ENCODE measurements at regions not wholly inside any gene's neighbourhood (a gene's known extent, or its start where the extent isn't known, plus 50 kb on each side); places are given as distances from the start of the nearest gene placed in this dataset.
"Not testable (repeated sequence)": the region's sequence is repeated elsewhere in the genome, so short reads cannot be mapped to it uniquely, and the experiment has no call there.

GRCh38 chr13:44305917-44306370 lies 67.7 kb upstream of the SERP2 start:
- peak overlapping the region; percentile 44 for H3K4me3 ChIP-seq (ENCODE audit: low read length)
- no peaks in the 10 kb centered on the region for H3K27me3 ChIP-seq (ENCODE audit: insufficient read depth, low read length)
- H3K4me1 ChIP-seq (ENCODE audit: insufficient read depth, low read length) = peaks cover 43% of the 10 kb centered on the region
- H3K9me3 ChIP-seq (ENCODE audit: low read length) = peaks cover 4% of the 10 kb centered on the region
- peak overlapping the region; percentile 82 for H2AFZ ChIP-seq (ENCODE audit: low read depth, low read length)
- H3K36me3 ChIP-seq (ENCODE audit: insufficient read depth, low read length) = no peaks in the 10 kb centered on the region

GRCh38 chr13:44306371-44307192 lies 67.0 kb upstream of the SERP2 start:
- Histone ChIP-seq H3K9me3 (ENCODE audit: low read length) (peaks cover 4% of the 10 kb centered on the region), H2AFZ (ENCODE audit: low read depth, low read length) (peak overlapping the region; percentile 82), H3K27me3 (ENCODE audit: insufficient read depth, low read length) (no peaks in the 10 kb centered on the region), H3K4me3 (ENCODE audit: low read length) (peak overlapping the region; percentile 44), H3K36me3 (ENCODE audit: insufficient read depth, low read length) (no peaks in the 10 kb centered on the region), H3K4me1 (ENCODE audit: insufficient read depth, low read length) (peaks cover 43% of the 10 kb centered on the region)

- Histone ChIP-seq H3K4me3 (ENCODE audit: low read length) (no peak overlapping the region), H2AFZ (ENCODE audit: low read depth, low read length) (no peak overlapping the region), H3K27me3 (ENCODE audit: insufficient read depth, low read length) (no peaks in the 10 kb centered on the region), H3K36me3 (ENCODE audit: insufficient read depth, low read length) (no peaks in the 10 kb centered on the region), H3K9me3 (ENCODE audit: low read length) (peaks cover 4% of the 10 kb centered on the region), H3K4me1 (ENCODE audit: insufficient read depth, low read length) (peaks cover 43% of the 10 kb centered on the region)
Observed at GRCh38 chr13:44307255-44307654, 66.4 kb upstream of the SERP2 start.

- peaks cover 43% of the 10 kb centered on the region for H3K4me1 ChIP-seq (ENCODE audit: insufficient read depth, low read length)
- no peak overlapping the region for H3K4me3 ChIP-seq (ENCODE audit: low read length)
- no peaks in the 10 kb centered on the region for H3K36me3 ChIP-seq (ENCODE audit: insufficient read depth, low read length)
- H3K9me3 ChIP-seq (ENCODE audit: low read length) = peaks cover 4% of the 10 kb centered on the region
- no peak overlapping the region for H2AFZ ChIP-seq (ENCODE audit: low read depth, low read length)
- H3K27me3 ChIP-seq (ENCODE audit: insufficient read depth, low read length) = no peaks in the 10 kb centered on the region
Observed at GRCh38 chr13:44307844-44308243, 65.8 kb upstream of the SERP2 start.

- peaks cover 43% of the 10 kb centered on the region for H3K4me1 ChIP-seq (ENCODE audit: insufficient read depth, low read length)
Observed at GRCh38 chr13:44308352-44308751, 65.3 kb upstream of the SERP2 start.

GRCh38 chr13:44309794-44310757 lies 63.5 kb upstream of the SERP2 start:
- Histone ChIP-seq H3K36me3 (ENCODE audit: insufficient read depth, low read length) (no peaks in the 10 kb centered on the region), H3K4me1 (ENCODE audit: insufficient read depth, low read length) (peaks cover 36% of the 10 kb centered on the region), H3K9me3 (ENCODE audit: low read length) (peaks cover 4% of the 10 kb centered on the region)

More at GRCh38 chr13:44308352-44308751, 65.3 kb upstream of the SERP2 start:
- no peak overlapping the region for H2AFZ ChIP-seq (ENCODE audit: low read depth, low read length)
- H3K27me3 ChIP-seq (ENCODE audit: insufficient read depth, low read length) = no peaks in the 10 kb centered on the region
- H3K36me3 ChIP-seq (ENCODE audit: insufficient read depth, low read length) = no peaks in the 10 kb centered on the region
- peaks cover 4% of the 10 kb centered on the region for H3K9me3 ChIP-seq (ENCODE audit: low read length)
- no peak overlapping the region for H3K4me3 ChIP-seq (ENCODE audit: low read length)

GRCh38 chr13:44311011-44311780 lies 62.4 kb upstream of the SERP2 start:
- Histone ChIP-seq H3K4me3 (ENCODE audit: low read length) (no peak overlapping the region), H3K9me3 (ENCODE audit: low read length) (peaks cover 4% of the 10 kb centered on the region), H3K4me1 (ENCODE audit: insufficient read depth, low read length) (peaks cover 25% of the 10 kb centered on the region), H3K27me3 (ENCODE audit: insufficient read depth, low read length) (no peaks in the 10 kb centered on the region), H3K36me3 (ENCODE audit: insufficient read depth, low read length) (no peaks in the 10 kb centered on the region), H2AFZ (ENCODE audit: low read depth, low read length) (no peak overlapping the region)

More at GRCh38 chr13:44309794-44310757, 63.5 kb upstream of the SERP2 start:
- H3K27me3 ChIP-seq (ENCODE audit: insufficient read depth, low read length) = no peaks in the 10 kb centered on the region
- H3K4me3 ChIP-seq (ENCODE audit: low read length) = no peak overlapping the region
- no peak overlapping the region for H2AFZ ChIP-seq (ENCODE audit: low read depth, low read length)

- H3K4me1 ChIP-seq (ENCODE audit: insufficient read depth, low read length) = peaks cover 17% of the 10 kb centered on the region
- H3K36me3 ChIP-seq (ENCODE audit: insufficient read depth, low read length) = no peaks in the 10 kb centered on the region
- H3K4me3 ChIP-seq (ENCODE audit: low read length) = no peak overlapping the region
- H2AFZ ChIP-seq (ENCODE audit: low read depth, low read length) = no peak overlapping the region
- H3K9me3 ChIP-seq (ENCODE audit: low read length) = peaks cover 4% of the 10 kb centered on the region
- no peaks in the 10 kb centered on the region for H3K27me3 ChIP-seq (ENCODE audit: insufficient read depth, low read length)
Observed at GRCh38 chr13:44312131-44312530, 61.5 kb upstream of the SERP2 start.

GRCh38 chr13:44312834-44313551 lies 60.6 kb upstream of the SERP2 start:
- H3K27me3 ChIP-seq (ENCODE audit: insufficient read depth, low read length) = peaks cover 2% of the 10 kb centered on the region
- peaks cover 11% of the 10 kb centered on the region for H3K4me1 ChIP-seq (ENCODE audit: insufficient read depth, low read length)
- H3K36me3 ChIP-seq (ENCODE audit: insufficient read depth, low read length) = no peaks in the 10 kb centered on the region
- peaks cover 4% of the 10 kb centered on the region for H3K9me3 ChIP-seq (ENCODE audit: low read length)
- no peak overlapping the region for H2AFZ ChIP-seq (ENCODE audit: low read depth, low read length)
- H3K4me3 ChIP-seq (ENCODE audit: low read length) = no peak overlapping the region

GRCh38 chr13:44313674-44314073 lies 60.0 kb upstream of the SERP2 start:
- Histone ChIP-seq H3K4me3 (ENCODE audit: low read length) (no peak overlapping the region), H3K27me3 (ENCODE audit: insufficient read depth, low read length) (peaks cover 4% of the 10 kb centered on the region), H3K36me3 (ENCODE audit: insufficient read depth, low read length) (no peaks in the 10 kb centered on the region), H3K9me3 (ENCODE audit: low read length) (no peaks in the 10 kb centered on the region), H3K4me1 (ENCODE audit: insufficient read depth, low read length) (peaks cover 11% of the 10 kb centered on the region), H2AFZ (ENCODE audit: low read depth, low read length) (no peak overlapping the region)

GRCh38 chr13:44314160-44314559 lies 59.5 kb upstream of the SERP2 start:
- peaks cover 11% of the 10 kb centered on the region for H3K4me1 ChIP-seq (ENCODE audit: insufficient read depth, low read length)
- H3K36me3 ChIP-seq (ENCODE audit: insufficient read depth, low read length); H2AFZ ChIP-seq (ENCODE audit: low read depth, low read length); H3K9me3 ChIP-seq (ENCODE audit: low read length); H3K27me3 ChIP-seq (ENCODE audit: insufficient read depth, low read length); H3K4me3 ChIP-seq (ENCODE audit: low read length): not testable (repeated sequence)

GRCh38 chr13:44317752-44318151 lies 55.9 kb upstream of the SERP2 start:
- no peak overlapping the region for H2AFZ ChIP-seq (ENCODE audit: low read depth, low read length)
- H3K36me3 ChIP-seq (ENCODE audit: insufficient read depth, low read length) = no peaks in the 10 kb centered on the region
- H3K4me3 ChIP-seq (ENCODE audit: low read length) = no peak overlapping the region
- H3K27me3 ChIP-seq (ENCODE audit: insufficient read depth, low read length) = peaks cover 4% of the 10 kb centered on the region
- no peaks in the 10 kb centered on the region for H3K9me3 ChIP-seq (ENCODE audit: low read length)
- no peaks in the 10 kb centered on the region for H3K4me1 ChIP-seq (ENCODE audit: insufficient read depth, low read length)
